C4-2B (cell line): ENCODE measurements at regions not wholly inside any gene's neighbourhood (a gene's known extent, or its start where the extent isn't known, plus 50 kb on each side); places are given as distances from the start of the nearest gene placed in this dataset.

Source experiments
- CTCF ChIP-seq: fragments of 450-650 bp; conservative IDR thresholded peaks from 2 replicates; pipeline ENCODE4 v1.5.1; 2017; ENCODE audit warnings: mild to moderate bottlenecking
- ZFX ChIP-seq: fragments of 450-650 bp; IDR thresholded peaks from 2 replicates; pipeline ENCODE4 v1.6.1; 2017

- TF ChIP-seq CTCF (no peak), ZFX (no peak)
Measured at GRCh38 chr7:94174956-94175355, 170.8 kb upstream of the BET1 start.
